NOMO-1 (cell line): ENCODE measurements at regions not wholly inside any gene's neighbourhood (a gene's known extent, or its start where the extent isn't known, plus 50 kb on each side); places are given as distances from the start of the nearest gene placed in this dataset.
"Not testable (repeated sequence)": the region's sequence is repeated elsewhere in the genome, so short reads cannot be mapped to it uniquely, and the experiment has no call there.

Experiments used
- DNase-seq, 2 experiments: peaks; one replicate each; lab custom pipeline; 2025; ENCODE audit not compliant: unreplicated experiment in 2 of 2; lab: John Stamatoyannopoulos, UW

DNA sequence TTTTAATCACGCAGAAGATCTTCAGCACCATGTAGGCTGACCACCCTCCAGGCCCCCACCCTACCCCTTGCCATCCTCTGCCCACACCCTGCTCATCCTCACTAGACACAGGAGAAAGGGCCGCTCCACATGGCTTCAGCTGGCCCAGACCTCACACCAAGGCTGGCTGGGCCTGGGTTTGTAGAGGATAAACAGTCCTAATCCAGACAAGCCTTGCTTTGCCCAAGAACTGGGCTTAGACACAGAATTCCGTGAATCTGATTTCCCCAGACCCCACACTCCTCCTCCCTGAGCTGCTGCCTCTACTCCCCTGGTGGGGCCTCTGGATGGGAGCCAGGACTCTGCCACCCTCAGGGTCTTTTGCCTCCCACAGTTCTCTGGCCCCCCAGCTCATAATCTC lies 185.3 kb downstream of the CYP26B1 start:
- DNase-seq = no peak

DNA sequence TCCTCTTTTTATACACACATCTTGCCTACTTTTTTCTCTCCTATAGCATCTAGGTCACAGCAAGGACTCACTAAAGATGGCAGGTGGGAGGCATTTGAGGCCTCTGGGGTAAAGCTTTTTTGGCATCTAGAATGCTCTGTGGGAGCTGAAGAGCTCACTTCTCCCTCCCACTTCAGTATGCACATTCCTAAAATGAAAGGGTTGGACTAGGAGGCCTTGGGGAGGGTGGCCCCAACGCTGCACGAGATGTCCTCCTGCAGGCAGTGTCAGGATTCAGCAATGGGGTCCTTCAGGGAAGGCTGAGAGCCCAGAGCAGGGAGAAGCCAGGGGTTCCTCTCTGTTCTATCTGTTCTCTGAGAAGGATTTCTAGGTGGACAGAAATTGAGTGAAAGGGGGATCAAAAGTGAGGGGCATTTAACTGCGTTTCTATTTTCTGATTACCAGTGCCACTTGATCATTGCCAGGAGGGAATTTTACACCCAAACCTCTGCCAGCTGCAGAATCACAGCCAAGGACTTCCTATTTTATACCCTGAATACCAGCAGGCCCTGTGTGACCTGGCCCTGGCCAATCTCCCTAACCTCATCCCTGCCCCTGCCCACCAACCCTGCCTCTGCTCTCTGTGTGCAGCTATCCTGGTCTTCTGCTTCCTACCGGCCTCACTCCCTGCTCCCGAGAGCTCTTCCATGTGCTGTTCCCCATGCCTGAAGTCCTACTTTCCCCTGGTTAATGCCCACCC lies 186.2 kb downstream of the CYP26B1 start:
- DNase-seq = no peak

DNA sequence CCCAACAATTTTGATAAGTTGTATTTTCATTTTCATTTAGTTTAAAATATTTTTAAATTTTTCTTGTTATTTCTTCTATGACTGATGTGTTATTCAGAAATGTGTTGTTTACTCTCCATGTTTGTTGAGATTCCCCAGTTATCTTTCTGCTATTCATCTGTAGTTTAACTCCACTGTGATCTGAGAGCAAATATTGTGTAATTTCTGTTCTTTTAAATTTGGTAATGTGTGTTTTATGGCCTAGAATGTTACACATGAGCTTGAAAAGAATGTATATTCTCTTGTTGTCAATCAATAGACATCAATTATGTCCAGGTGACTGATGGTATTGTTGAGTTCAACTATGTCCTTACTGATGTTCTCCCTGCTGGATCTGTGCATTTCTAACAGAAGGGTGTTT lies 188.2 kb downstream of the CYP26B1 start:
- DNase-seq = no peak

DNA sequence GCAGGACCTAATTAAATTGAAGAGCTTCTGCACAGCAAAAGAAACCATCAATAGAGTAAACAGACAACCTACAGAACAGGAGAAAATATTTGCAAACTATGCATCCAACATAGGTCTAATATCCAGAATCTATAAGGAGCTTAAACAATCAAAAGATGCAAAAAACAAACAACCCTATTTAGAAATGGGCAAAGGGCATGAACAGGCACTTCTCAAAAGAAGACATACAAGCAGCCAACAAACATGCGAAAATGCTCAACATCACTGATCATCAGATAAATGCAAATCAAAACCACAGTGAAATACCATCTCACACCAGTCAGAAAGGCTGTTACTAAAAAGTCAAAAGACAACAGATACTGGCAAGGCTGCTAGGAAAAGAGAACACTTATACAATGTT lies 189.2 kb downstream of the CYP26B1 start:
- DNase-seq = not testable (repeated sequence)

DNA sequence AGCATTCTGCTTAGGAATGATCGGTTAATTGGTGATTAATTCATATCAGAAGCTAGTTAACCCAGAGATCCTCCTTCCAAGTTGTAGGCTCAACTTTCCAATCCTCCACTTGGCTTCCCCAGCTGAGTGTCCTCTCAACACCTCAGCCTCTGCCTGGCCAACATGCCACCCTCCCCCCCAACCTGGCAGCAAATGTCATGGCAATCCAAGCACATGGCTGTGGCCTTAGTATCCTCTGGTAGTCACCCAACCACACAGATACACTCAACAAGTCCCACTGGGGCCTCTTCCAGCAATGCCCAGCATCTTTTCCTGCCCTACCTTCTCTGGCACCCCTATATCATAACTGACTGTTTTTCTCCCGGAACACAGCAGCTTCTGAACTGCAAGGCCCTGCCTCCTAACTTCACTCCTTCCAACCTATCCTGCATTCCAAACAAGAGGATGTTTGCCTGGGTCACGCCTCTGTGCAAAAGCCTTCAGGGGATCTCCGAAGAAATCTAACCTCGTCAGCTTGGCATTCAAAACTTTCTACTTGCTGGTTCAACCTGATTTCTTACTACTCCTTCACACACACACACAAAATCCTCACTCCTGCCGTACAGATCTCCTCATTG lies 195.0 kb downstream of the CYP26B1 start:
- DNase-seq = no peak

DNA sequence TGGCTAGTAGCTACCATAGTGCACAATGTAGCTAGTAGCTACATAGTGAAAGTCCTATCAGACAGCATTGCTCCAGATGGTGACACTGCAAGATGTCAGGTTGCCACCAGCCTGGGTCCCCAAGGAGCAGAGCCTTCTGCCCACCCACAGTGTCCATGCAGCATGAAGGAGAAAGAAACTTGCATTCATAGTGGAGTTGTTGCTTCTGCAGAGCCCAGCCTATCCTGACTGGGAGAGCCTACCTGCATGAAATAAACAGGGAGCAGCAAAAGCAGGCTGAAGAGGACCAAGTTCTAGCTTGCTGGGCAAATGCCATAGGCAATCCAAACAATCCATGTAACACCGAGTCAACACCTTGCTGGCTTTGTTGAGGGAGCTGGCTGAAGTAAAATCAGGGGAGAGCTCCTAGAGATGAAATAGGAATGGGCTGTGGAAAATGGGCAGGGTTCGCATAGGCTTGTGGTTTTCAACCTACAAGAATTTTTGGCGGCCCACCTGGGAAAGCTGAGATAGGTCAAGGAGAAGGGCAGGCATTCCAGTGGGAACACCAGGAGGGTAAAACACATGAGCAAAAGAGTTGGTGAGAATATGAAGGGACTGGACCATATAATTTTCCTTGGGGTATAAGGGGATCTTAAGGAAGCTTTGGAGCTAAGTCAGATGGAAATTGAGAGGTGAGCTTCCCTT lies 195.8 kb downstream of the CYP26B1 start:
- DNase-seq = no peak

DNA sequence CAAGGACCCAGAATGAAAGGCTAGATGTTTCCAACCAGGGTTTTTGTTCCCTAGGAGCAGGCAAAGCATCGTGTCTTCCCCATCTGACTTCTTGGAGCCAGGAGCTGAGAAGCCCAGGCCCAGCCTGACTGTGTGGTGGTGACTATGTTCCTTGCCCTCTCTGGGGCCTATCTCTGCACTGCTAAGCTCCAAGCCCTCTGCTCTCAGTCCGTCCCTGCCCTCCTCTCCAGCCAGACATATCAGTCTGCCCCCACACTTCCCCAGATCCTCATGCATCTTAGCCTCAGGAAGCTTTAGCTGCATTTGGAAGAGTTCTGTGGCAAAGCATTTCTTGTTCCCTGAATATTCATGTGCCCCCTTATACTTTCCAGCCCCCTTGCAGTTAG lies 196.6 kb downstream of the CYP26B1 start:
- no peak for DNase-seq

DNA sequence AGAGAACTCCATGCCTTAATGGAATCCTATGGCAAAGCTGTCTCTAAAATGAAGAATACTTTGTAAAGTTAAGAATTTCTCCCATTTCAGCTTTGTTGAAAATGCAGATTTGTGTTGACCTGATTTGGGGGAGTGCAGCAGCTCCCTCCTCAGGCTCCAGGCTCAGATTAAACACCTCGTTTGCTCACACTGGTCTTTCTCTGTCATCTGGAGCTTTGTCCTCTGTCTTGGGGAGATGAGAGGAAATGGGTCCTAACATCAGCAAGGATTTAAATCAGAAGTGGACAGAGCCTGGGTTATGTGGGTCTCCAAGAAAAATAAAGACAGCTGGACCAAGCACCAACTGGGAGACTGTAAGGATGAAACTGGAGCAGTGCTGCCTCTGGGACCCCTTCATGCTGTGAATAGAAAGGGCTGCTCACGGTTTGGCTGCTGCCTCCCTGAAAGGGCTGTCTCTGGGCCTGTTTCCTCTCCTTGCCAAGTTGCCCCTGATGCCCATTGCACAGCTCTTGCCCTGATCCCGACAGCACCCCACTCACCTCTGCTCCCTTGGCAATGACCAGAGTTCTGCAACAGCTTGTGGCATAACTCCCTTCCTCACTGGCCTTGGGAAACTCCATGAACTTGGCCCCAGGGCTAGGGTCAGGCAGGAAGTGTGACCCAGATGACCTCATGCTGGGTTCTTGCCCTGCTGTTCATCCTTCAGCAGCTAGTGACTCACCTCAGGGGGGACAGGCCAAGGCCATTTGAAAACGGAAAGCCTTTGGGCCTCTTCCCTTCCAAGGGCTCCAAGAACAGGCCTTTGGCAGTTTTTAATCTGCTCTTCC lies 197.2 kb downstream of the CYP26B1 start:
- DNase-seq = no peak

DNA sequence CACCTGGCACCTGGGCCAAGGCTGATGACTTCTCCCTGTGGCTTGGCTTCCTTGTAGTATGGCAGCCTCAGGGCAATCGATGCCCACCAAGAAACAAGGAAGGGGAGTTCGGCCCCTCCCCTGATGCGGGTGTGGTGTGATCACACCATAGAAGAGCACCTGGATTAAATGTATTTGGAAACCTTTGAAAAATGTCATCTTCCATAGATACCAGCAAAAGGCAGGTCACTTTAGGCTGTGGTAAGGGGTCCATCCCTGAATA lies 198.2 kb downstream of the CYP26B1 start:
- no peak for DNase-seq

DNA sequence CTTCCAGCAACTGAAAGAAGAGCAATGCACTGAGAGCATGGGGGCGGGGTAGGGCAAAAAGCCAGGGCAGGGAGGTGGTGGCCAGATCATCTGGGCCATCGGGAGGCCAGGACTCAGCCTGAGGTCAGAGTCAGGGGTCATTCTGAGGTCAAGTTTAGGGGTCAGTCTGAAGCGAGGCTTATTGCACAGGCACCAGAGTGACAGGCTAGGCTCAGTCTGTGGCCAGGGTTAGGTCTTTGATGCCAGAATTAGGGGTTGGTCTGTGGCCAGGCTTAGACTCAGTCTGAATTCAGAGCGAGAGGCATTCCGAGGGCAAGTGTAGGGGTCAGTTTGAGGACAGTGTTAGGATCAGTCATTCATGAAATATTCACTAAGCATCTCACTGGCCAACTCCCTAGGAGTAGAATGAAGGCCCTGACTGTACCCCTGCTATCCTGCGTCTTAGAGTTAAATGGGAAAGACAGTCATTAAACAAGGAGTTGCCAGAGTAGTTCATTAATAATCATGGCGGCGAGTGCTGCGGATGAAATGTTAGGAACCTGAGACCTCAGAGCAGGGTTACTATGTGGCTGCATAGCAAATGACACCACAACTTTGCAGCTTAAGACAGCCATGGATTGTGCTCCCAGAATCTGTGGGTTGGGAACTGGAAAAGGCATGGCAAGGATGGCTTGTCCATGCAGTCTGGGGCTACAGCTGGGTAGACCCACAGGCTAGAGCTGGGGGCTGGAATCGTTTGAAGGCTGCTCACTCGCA lies 198.7 kb downstream of the CYP26B1 start:
- no peak for DNase-seq

DNA sequence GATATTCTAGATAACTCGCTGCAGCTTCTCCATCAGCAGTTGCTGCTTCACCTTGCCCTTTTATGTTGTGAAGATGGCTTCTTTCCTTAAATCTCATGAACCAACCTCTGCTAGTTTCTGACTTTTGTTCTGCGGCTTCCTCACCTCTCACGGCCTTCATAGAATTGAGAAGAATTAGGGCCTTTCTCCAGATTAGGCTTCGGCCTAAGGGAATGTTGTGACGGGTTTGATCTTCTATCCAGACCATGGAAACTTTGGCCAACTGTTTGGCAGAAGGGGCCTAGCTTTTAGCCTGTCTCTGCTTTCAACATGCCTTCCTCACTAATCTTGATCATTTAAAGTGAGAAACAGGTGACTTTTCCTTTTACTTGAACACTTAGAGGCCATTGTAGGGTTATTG lies 199.9 kb downstream of the CYP26B1 start:
- no peak for DNase-seq

DNA sequence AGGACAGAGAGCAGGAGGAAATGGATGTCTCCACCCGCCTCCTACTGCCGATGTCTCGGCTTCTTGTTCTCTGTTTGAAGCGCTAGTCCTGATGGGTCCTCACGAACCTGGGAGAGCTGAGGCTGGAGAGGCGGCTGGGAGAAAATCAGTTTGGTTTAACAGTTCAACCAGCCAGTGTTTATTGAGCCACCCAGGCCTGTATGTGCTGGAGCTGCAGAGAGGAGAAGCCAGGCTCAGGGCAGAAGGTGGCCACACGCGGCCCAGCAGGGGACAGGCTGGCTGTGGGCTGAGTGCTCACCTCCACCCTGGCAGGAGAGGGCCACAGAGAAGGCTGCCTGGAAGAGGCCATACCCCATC lies 202.1 kb downstream of the CYP26B1 start:
- DNase-seq = no peak

DNA sequence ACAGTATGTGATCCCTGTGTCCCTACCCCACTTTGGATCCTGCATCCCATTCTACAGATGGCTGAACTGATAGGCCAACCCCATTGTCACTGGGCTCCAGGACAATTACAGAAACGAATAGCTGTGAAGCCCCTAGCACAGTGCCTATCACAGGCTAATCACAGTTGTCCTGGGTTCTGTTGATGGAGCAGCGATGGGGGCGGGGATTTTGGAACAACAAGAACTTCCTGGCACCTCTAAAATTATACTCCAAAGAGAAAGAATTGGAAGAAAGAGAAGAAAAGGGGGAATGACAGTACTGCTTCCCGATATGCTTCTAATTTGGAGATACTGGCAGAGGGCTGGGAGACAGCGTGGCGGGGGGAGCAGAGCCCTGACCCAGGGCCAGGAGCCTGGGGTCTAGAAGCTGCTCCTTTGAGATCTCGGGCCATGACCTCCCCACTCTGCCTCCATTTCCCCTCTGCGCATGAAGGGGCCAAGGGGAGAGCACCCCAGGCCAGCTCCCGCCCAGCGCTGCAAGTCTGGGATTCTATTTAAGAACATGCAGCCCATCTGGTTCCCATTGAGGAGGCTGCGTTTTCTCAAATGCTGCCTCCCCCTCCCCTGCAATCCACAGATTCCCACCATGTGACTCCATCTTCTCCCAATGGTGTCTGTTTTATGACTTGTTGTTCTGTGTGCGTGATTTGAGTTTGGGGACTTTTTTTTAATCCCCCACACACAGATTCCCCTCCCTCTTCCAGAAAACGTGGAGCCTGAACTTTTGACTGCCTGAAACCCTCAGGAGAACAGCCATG lies 202.7 kb downstream of the CYP26B1 start:
- no peak for DNase-seq

DNA sequence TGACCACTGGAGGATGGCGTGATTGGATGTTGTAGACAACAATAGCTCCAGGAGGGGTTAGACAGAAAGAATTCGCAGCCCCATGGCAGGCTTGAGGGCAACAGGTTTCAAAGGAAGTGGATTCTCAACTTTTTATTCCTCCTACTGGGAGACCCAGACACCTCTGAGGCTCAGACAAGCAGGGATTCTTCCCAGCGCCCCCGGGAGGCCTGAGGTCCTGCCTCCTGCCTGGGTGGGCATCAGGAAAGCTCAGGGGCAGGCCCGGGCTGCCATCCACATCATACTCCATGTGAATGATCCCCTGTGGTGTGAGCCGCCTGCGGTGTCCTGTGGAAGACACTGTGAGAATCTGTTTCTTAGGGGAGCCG lies 203.5 kb downstream of the CYP26B1 start:
- DNase-seq = no peak

DNA sequence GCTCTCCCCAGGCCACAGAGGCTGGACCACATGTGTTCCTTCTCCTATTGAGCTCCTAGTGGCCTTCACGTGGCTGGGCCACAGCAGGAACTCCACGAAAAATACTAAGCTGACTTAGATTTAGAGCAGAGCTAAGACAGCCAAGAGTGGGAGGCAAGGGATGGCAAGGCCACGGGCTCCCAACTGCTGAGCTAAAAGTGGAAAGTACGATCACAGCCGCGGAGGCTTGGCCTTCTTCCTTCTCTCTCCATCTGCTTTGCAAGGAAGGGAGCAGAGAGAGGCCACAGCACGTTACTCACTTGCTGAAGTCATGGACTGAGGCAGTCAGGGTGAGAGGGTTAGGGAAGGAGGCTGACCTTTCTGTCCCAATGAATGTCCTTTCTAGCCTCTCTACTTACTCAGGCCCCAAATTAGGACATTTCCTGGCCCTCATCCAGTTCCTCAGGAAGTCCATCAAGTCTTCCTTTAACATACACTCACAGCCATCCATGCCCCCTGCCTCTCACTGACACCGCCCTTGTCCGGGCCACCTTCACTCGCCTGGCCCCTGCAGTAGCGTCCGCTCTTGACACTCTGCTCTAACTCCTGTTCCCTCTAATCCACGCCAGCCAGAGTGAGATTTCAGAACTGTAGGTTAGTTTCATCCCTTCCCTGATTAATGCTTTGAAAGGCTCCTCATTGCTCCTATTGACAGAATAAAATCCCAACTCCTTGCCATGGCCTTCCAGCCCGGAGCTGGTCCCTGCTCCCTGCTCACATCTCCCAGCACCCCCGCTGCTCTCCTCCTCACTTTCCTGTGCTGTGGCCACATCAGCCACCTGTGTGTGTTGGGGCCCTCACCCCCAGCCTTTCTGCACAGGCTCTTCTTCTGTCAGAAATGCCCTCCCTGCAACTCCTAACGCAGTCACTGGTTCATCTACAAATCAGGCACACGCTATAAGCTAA lies 204.2 kb downstream of the CYP26B1 start:
- no peak for DNase-seq

DNA sequence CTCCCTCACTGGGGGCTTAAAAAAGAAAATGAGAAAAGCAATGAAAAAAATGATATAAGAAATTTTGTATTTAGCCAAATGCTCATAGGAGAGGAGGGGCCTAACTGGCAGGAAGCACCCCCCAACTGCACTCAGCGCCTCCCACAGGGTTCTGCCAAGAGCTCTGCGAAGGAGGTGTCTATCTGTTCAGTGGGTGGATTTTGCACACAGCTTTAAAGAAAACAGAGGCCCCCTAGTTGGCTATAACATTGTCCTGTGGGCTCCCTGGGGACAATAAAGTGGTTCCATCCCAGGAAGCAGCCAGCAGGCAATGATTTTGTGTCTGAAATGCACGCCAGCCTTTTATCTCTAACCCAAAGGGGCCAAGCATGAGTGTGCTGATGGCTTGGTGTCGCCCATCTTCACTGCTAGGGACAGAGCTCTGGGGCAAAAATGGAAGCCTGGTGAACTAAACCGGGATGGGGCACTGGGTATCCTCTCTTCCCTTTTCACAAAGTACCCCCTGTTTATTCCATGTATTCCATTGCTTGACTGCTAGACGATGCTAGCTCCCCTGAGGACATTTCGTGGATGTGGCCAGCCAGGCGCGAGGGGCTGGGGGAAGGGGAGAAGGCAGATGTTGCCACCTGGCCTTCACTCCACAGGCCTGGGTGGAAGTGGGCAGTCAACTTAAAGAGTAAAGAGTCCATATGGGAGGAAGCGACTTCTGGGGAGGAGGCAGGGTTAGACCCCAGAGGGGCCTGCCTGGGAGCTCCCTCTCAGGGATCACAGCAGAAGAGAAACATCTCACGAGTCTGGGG lies 205.7 kb downstream of the CYP26B1 start:
- DNase-seq = no peak

DNA sequence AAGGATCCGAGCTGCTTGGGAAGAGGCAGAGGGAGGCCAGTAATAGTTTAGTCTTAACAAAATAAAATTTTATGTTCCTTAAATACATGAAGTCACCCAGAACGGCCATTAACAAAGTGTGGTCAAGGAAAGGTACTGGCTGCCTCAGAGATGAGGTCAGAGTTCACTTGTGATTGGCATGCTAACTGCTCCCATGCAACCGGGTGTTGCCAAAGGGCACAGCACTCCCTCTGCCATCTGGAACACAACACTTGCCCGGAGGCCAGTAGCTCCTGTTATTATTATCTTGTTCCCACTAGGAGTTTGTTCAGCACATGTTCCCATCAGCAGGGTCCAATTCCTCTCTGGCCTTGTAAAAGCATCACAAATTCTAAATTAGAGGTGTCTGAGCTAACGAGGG lies 207.0 kb downstream of the CYP26B1 start:
- DNase-seq = no peak
